Stimulated activated naive B cell treated with anti-CD40 and anti-IgM and Interleukin-4, amounts not matched to agents 10 μg/mL and 1 μg/mL and 100 μg/mL, for 72 hours (primary cell): ENCODE measurements at regions not wholly inside any gene's neighbourhood (a gene's known extent, or its start where the extent isn't known, plus 50 kb on each side); places are given as distances from the start of the nearest gene placed in this dataset.

Source experiments
- ATAC-seq, 2 donors: fragments of 150-1000 bp; cut with Tn5 transposase; replicated peaks; 2 replicates each; pipeline ENCODE4 v1.10.0; 2021; ENCODE audit warnings: moderate library complexity in 1 of 2
- DNase-seq: peaks from one replicate; pipeline ENCODE4 v3.0.0; 2021
- H3K27ac Mint-ChIP-seq: one replicate; pipeline ENCODE4 v1.8.0; 2022; ENCODE audit warnings: mild to moderate bottlenecking, mixed read lengths
- H3K27me3 Mint-ChIP-seq, 2 donors: one replicate each; pipeline ENCODE4 v1.8.0; 2022; ENCODE audit warnings: mixed read lengths in 2 of 2
- H3K36me3 Mint-ChIP-seq, 2 donors: one replicate each; pipeline ENCODE4 v1.8.0; 2022; ENCODE audit warnings: mixed read lengths in 2 of 2, mild to moderate bottlenecking in 1 of 2
- H3K4me1 Mint-ChIP-seq, 2 donors: one replicate each; pipeline ENCODE4 v1.8.0; 2022; ENCODE audit warnings: mixed read lengths in 2 of 2, mild to moderate bottlenecking in 1 of 2
- H3K4me3 Mint-ChIP-seq, 2 donors: one replicate each; pipeline ENCODE4 v1.8.0; 2022; ENCODE audit warnings: mild to moderate bottlenecking in 2 of 2, mixed read lengths in 2 of 2, moderate library complexity in 1 of 2
- H3K9me3 Mint-ChIP-seq, 2 donors: one replicate each; pipeline ENCODE4 v1.8.0; 2022; ENCODE audit warnings: mixed read lengths in 2 of 2, mild to moderate bottlenecking in 1 of 2

- Mint-ChIP-seq H3K9me3 (peaks cover 3 to 4% of the 10 kb centered on the region in 2 donors), H3K36me3 (peaks cover 0 to 1% of the 10 kb centered on the region in 2 donors), H3K27me3 (peaks cover 0 to 5% of the 10 kb centered on the region in 2 donors), H3K27ac (no peak overlapping the region), H3K4me3 (no peak overlapping the region), H3K4me1 (no peaks in the 10 kb centered on the region)
- DNase-seq (no peak), ATAC-seq (no peak)
Measured at GRCh38 chr2:72037261-72037666, 110.4 kb downstream of the CYP26B1 start.

- peaks cover 3 to 4% of the 10 kb centered on the region in 2 donors for H3K9me3 Mint-ChIP-seq
- H3K27ac Mint-ChIP-seq: no peak overlapping the region
- H3K4me3 Mint-ChIP-seq: no peak overlapping the region
- ATAC-seq (no peak), DNase-seq (no peak)
- peaks cover 0 to 5% of the 10 kb centered on the region in 2 donors for H3K27me3 Mint-ChIP-seq
- H3K4me1 Mint-ChIP-seq: no peaks in the 10 kb centered on the region
- peaks cover 0 to 1% of the 10 kb centered on the region in 2 donors for H3K36me3 Mint-ChIP-seq
Measured at GRCh38 chr2:72036595-72036994, 111.1 kb downstream of the CYP26B1 start.

- DNase-seq (no peak), ATAC-seq (no peak)
- peaks cover 0 to 5% of the 10 kb centered on the region in 2 donors for H3K27me3 Mint-ChIP-seq
- H3K4me3 Mint-ChIP-seq: no peak overlapping the region
- H3K9me3 Mint-ChIP-seq: peaks cover under 1 to 4% of the 10 kb centered on the region in 2 donors
- no peaks in the 10 kb centered on the region for H3K36me3 Mint-ChIP-seq
- no peak overlapping the region for H3K27ac Mint-ChIP-seq
- H3K4me1 Mint-ChIP-seq: no peaks in the 10 kb centered on the region
Measured at GRCh38 chr2:72036173-72036545, 111.5 kb downstream of the CYP26B1 start.

- ATAC-seq (no peak), DNase-seq (no peak)
- Mint-ChIP-seq H3K9me3 (peaks cover 0 to 1% of the 10 kb centered on the region in 2 donors), H3K4me3 (no peak overlapping the region), H3K4me1 (no peaks in the 10 kb centered on the region), H3K27ac (no peak overlapping the region), H3K36me3 (no peaks in the 10 kb centered on the region), H3K27me3 (peaks cover 0 to 1% of the 10 kb centered on the region in 2 donors)
Measured at GRCh38 chr2:72035518-72036172, 112.0 kb downstream of the CYP26B1 start.

- no peak overlapping the region for H3K27ac Mint-ChIP-seq
- H3K4me3 Mint-ChIP-seq: no peak overlapping the region
- H3K36me3 Mint-ChIP-seq: no peaks in the 10 kb centered on the region
- no peaks in the 10 kb centered on the region for H3K27me3 Mint-ChIP-seq
- DNase-seq (no peak), ATAC-seq (no peak)
- H3K4me1 Mint-ChIP-seq: no peaks in the 10 kb centered on the region
- no peaks in the 10 kb centered on the region for H3K9me3 Mint-ChIP-seq
Measured at GRCh38 chr2:72034353-72035095, 113.1 kb downstream of the CYP26B1 start.

- ATAC-seq: no peak
- Mint-ChIP-seq H3K27me3 (no peaks in the 10 kb centered on the region), H3K4me1 (no peaks in the 10 kb centered on the region), H3K36me3 (no peaks in the 10 kb centered on the region), H3K9me3 (peaks cover 0 to under 1% of the 10 kb centered on the region in 2 donors), H3K4me3 (no peak overlapping the region), H3K27ac (no peak overlapping the region)
- no peak for DNase-seq
Measured at GRCh38 chr2:72033636-72034035, 114.0 kb downstream of the CYP26B1 start.

GRCh38 chr2:72032481-72033041, 115.1 kb downstream of the CYP26B1 start:
- Mint-ChIP-seq H3K36me3 (no peaks in the 10 kb centered on the region), H3K4me1 (no peaks in the 10 kb centered on the region), H3K27ac (no peak overlapping the region), H3K27me3 (no peaks in the 10 kb centered on the region), H3K4me3 (no peak overlapping the region), H3K9me3 (peaks cover 0 to 2% of the 10 kb centered on the region in 2 donors)
- no peak for DNase-seq
- ATAC-seq: no peak

GRCh38 chr2:72031346-72032110, 116.1 kb downstream of the CYP26B1 start:
- Mint-ChIP-seq H3K4me3 (no peak overlapping the region), H3K9me3 (peaks cover 0 to 2% of the 10 kb centered on the region in 2 donors), H3K27me3 (no peaks in the 10 kb centered on the region), H3K27ac (no peak overlapping the region), H3K4me1 (no peaks in the 10 kb centered on the region), H3K36me3 (no peaks in the 10 kb centered on the region)
- no peak for ATAC-seq
- no peak for DNase-seq

- no peak for DNase-seq
- Mint-ChIP-seq H3K36me3 (no peaks in the 10 kb centered on the region), H3K27ac (no peak overlapping the region), H3K9me3 (peaks cover 0 to 4% of the 10 kb centered on the region in 2 donors), H3K4me3 (no peak overlapping the region), H3K27me3 (no peaks in the 10 kb centered on the region), H3K4me1 (no peaks in the 10 kb centered on the region)
- no peak for ATAC-seq
Measured at GRCh38 chr2:72028996-72029395, 118.7 kb downstream of the CYP26B1 start.

- Mint-ChIP-seq H3K4me3 (no peak overlapping the region), H3K27me3 (no peaks in the 10 kb centered on the region), H3K9me3 (peaks cover 0 to 4% of the 10 kb centered on the region in 2 donors), H3K36me3 (no peaks in the 10 kb centered on the region), H3K27ac (no peak overlapping the region), H3K4me1 (no peaks in the 10 kb centered on the region)
- DNase-seq: no peak
- no peak for ATAC-seq
Measured at GRCh38 chr2:72028351-72028995, 119.2 kb downstream of the CYP26B1 start.

GRCh38 chr2:72027426-72028161, 120.1 kb downstream of the CYP26B1 start:
- H3K4me1 Mint-ChIP-seq: no peaks in the 10 kb centered on the region
- no peak for DNase-seq

GRCh38 chr2:72026819-72027425, 120.7 kb downstream of the CYP26B1 start:
- DNase-seq (no peak), ATAC-seq (no peak)
- H3K36me3 Mint-ChIP-seq: no peaks in the 10 kb centered on the region
- no peak overlapping the region for H3K27ac Mint-ChIP-seq
- H3K27me3 Mint-ChIP-seq: no peaks in the 10 kb centered on the region
- peaks cover 0 to 4% of the 10 kb centered on the region in 2 donors for H3K9me3 Mint-ChIP-seq
- H3K4me1 Mint-ChIP-seq: no peaks in the 10 kb centered on the region
- H3K4me3 Mint-ChIP-seq: no peak overlapping the region

More at GRCh38 chr2:72027426-72028161, 120.1 kb downstream of the CYP26B1 start:
- H3K27ac Mint-ChIP-seq: no peak overlapping the region
- no peaks in the 10 kb centered on the region for H3K27me3 Mint-ChIP-seq
- ATAC-seq: no peak
- H3K36me3 Mint-ChIP-seq: no peaks in the 10 kb centered on the region
- H3K4me3 Mint-ChIP-seq: no peak overlapping the region
- peaks cover 0 to 4% of the 10 kb centered on the region in 2 donors for H3K9me3 Mint-ChIP-seq
